ENCODE measurements at regions not wholly inside any gene's neighbourhood (a gene's known extent, or its start where the extent isn't known, plus 50 kb on each side); places are given as distances from the start of the nearest gene placed in this dataset.

- TF ChIP-seq CTCF (IDR thresholded peaks at IDR 0.05 in 2 of 3, conservative IDR thresholded peaks at IDR 0.05 in 1 of 3; ENCODE audit: borderline replicate concordance in 1 of 3, insufficient read depth in 1 of 3, low read depth in 2 of 3, low read length in 2 of 3), result no peak
- no peak for TF ChIP-seq ZBTB33 (IDR thresholded peaks at IDR 0.05; ENCODE audit: extremely low read depth, insufficient replicate concordance, low read length)
- TF ChIP-seq FOSL1 (IDR thresholded peaks at IDR 0.05; ENCODE audit: low read depth), result no peak
- no peak for TF ChIP-seq POLR2A (IDR thresholded peaks at IDR 0.05; ENCODE audit: borderline replicate concordance, extremely low read depth, insufficient read depth, insufficient read length)
- TF ChIP-seq SIN3A (IDR thresholded peaks at IDR 0.05; ENCODE audit: low read depth), result no peak
- TF ChIP-seq REST (IDR thresholded peaks at IDR 0.05; ENCODE audit: low read depth), result no peak
- no peak for TF ChIP-seq CBX3 (IDR thresholded peaks at IDR 0.05; ENCODE audit: low read depth)
- no peak for TF ChIP-seq ATF3 (IDR thresholded peaks at IDR 0.05)
- no peak for TF ChIP-seq EGR1 (IDR thresholded peaks at IDR 0.05; ENCODE audit: low read depth)
- no peak for TF ChIP-seq CEBPB (IDR thresholded peaks at IDR 0.05; ENCODE audit: low read depth)
- no peak for TF ChIP-seq POLR2AphosphoS5 (IDR thresholded peaks at IDR 0.05; ENCODE audit: low read depth, low read length)
These were observed 78.3 kb downstream of the CT47B1 start for GRCh38 chrX:120797188-120797851.

Data from HCT116 (cell line).